Neural cell (in vitro differentiated cells): ENCODE measurements at regions not wholly inside any gene's neighbourhood (a gene's known extent, or its start where the extent isn't known, plus 50 kb on each side); places are given as distances from the start of the nearest gene placed in this dataset.

ENCODE experiments used
- EZH2 ChIP-seq: fragments of 200-600, 300-800 bp; shearing (Covaris generic), sonication (generic); IDR thresholded peaks from 2 replicates; pipeline ENCODE4 v1.6.1; 2014; ENCODE audit warnings: antibody characterized with exemption, low read length, borderline replicate concordance, mild to moderate bottlenecking; ENCODE audit not compliant: insufficient read depth, poor library complexity, severe bottlenecking
- RAD21 ChIP-seq: fragments of 450-650 bp; conservative IDR thresholded peaks from 2 replicates; pipeline ENCODE4 v1.6.1; 2014; ENCODE audit warnings: antibody characterized with exemption, mild to moderate bottlenecking, moderate library complexity
- TF ChIP-seq, protein P1 (sequence below): IDR thresholded peaks from 2 replicates; pipeline ENCODE4 v1.6.1; 2012; ENCODE audit warnings: borderline replicate concordance
- TF ChIP-seq, protein P2 (sequence below): fragments of 450-650 bp; IDR thresholded peaks from 2 replicates; pipeline ENCODE4 v1.5.1; 2014; ENCODE audit warnings: antibody characterized with exemption, mild to moderate bottlenecking, moderate library complexity; ENCODE audit not compliant: poor library complexity, severe bottlenecking

DNA sequence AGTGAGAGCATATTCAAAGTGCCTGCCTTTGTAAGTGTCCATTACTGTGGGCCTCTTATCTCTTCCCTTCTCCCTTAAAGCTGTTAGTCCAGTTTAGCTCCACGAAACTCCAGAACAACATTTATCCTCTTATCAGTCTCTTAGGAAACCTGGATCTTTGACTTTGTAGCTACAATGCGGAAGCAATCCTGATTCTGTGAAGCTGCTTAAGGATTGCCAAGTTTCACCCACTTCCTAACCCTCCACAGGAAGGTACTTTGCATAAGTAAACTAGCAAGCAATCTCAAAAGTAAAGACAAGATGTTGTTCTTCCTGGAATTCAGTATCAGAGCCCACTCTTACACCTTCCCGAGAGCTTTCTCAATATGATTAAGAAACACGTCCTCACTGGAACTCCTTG, 164.9 kb upstream of the USP25 start:
- TF ChIP-seq, protein P1, sequence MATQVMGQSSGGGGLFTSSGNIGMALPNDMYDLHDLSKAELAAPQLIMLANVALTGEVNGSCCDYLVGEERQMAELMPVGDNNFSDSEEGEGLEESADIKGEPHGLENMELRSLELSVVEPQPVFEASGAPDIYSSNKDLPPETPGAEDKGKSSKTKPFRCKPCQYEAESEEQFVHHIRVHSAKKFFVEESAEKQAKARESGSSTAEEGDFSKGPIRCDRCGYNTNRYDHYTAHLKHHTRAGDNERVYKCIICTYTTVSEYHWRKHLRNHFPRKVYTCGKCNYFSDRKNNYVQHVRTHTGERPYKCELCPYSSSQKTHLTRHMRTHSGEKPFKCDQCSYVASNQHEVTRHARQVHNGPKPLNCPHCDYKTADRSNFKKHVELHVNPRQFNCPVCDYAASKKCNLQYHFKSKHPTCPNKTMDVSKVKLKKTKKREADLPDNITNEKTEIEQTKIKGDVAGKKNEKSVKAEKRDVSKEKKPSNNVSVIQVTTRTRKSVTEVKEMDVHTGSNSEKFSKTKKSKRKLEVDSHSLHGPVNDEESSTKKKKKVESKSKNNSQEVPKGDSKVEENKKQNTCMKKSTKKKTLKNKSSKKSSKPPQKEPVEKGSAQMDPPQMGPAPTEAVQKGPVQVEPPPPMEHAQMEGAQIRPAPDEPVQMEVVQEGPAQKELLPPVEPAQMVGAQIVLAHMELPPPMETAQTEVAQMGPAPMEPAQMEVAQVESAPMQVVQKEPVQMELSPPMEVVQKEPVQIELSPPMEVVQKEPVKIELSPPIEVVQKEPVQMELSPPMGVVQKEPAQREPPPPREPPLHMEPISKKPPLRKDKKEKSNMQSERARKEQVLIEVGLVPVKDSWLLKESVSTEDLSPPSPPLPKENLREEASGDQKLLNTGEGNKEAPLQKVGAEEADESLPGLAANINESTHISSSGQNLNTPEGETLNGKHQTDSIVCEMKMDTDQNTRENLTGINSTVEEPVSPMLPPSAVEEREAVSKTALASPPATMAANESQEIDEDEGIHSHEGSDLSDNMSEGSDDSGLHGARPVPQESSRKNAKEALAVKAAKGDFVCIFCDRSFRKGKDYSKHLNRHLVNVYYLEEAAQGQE = no peak
- TF ChIP-seq EZH2 = no peak
- TF ChIP-seq, protein P2, sequence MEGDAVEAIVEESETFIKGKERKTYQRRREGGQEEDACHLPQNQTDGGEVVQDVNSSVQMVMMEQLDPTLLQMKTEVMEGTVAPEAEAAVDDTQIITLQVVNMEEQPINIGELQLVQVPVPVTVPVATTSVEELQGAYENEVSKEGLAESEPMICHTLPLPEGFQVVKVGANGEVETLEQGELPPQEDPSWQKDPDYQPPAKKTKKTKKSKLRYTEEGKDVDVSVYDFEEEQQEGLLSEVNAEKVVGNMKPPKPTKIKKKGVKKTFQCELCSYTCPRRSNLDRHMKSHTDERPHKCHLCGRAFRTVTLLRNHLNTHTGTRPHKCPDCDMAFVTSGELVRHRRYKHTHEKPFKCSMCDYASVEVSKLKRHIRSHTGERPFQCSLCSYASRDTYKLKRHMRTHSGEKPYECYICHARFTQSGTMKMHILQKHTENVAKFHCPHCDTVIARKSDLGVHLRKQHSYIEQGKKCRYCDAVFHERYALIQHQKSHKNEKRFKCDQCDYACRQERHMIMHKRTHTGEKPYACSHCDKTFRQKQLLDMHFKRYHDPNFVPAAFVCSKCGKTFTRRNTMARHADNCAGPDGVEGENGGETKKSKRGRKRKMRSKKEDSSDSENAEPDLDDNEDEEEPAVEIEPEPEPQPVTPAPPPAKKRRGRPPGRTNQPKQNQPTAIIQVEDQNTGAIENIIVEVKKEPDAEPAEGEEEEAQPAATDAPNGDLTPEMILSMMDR = no peak
- TF ChIP-seq RAD21 = no peak
